Stomach (tissue), 4 donors: ENCODE measurements at regions not wholly inside any gene's neighbourhood (a gene's known extent, or its start where the extent isn't known, plus 50 kb on each side); places are given as distances from the start of the nearest gene placed in this dataset.

ENCODE experiments used
- EP300 ChIP-seq: sonication (generic); formaldehyde crosslinking; IDR thresholded peaks from one replicate; pipeline ENCODE4 v1.6.1; 2017; ENCODE audit warnings: antibody characterized with exemption
- POLR2A ChIP-seq, 4 donors: fragments of 450-650 bp; IDR thresholded peaks; one replicate each; pipeline ENCODE4 v1.6.1; 2016; ENCODE audit warnings: antibody characterized with exemption in 4 of 4, control low read depth in 2 of 4, mild to moderate bottlenecking in 1 of 4, moderate library complexity in 1 of 4
- POLR2AphosphoS5 ChIP-seq, 3 donors: sonication (generic); formaldehyde crosslinking; IDR thresholded peaks; one replicate each; pipeline ENCODE4 v1.6.1; 2016; ENCODE audit warnings: antibody characterized with exemption in 3 of 3
- TF ChIP-seq, protein P1 (sequence below), 7 experiments: fragments of 450-650 bp in 4 of 7; fragments of 200-600 bp in 3 of 7; sonication (generic) in 3 of 7; IDR thresholded peaks; one replicate each; pipeline ENCODE4 v1.5.1; 2016 to 2019; ENCODE audit warnings: antibody characterized with exemption in 7 of 7, control low read depth in 2 of 7, mild to moderate bottlenecking in 1 of 7

DNA sequence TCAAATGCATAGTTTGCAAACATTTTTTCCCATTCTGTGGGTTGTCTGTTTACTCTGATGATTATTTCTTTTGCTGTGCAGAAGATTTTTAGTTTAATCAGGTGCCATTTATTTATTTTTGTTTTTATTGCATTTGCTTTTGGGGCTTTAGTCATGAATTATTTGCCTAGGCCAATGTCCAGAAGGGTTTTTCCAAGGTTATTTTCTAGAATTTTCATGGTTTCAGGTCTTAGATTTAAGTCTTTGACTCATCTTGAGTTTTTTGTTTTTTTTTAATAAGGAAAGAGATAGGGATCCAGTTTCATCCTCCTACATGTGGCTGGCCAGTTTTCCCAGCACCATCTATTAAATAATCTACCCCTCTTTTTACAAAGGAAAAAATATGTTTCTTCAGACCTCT is 57.2 kb upstream of the TMEM260 start:
- TF ChIP-seq, protein P1, sequence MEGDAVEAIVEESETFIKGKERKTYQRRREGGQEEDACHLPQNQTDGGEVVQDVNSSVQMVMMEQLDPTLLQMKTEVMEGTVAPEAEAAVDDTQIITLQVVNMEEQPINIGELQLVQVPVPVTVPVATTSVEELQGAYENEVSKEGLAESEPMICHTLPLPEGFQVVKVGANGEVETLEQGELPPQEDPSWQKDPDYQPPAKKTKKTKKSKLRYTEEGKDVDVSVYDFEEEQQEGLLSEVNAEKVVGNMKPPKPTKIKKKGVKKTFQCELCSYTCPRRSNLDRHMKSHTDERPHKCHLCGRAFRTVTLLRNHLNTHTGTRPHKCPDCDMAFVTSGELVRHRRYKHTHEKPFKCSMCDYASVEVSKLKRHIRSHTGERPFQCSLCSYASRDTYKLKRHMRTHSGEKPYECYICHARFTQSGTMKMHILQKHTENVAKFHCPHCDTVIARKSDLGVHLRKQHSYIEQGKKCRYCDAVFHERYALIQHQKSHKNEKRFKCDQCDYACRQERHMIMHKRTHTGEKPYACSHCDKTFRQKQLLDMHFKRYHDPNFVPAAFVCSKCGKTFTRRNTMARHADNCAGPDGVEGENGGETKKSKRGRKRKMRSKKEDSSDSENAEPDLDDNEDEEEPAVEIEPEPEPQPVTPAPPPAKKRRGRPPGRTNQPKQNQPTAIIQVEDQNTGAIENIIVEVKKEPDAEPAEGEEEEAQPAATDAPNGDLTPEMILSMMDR (IDR thresholded peaks at IDR 0.05) = no peak
- TF ChIP-seq POLR2AphosphoS5 (IDR thresholded peaks at IDR 0.05) (no peak), POLR2A (IDR thresholded peaks at IDR 0.05) (no peak), EP300 (no peak)
